GM04503 (cell line): ENCODE measurements at regions not wholly inside any gene's neighbourhood (a gene's known extent, or its start where the extent isn't known, plus 50 kb on each side); places are given as distances from the start of the nearest gene placed in this dataset.

ENCODE experiments used
- DNase-seq: peaks from one replicate; pipeline ENCODE4 v3.0.0-alpha.2; 2012; ENCODE audit warnings: low read depth

DNA sequence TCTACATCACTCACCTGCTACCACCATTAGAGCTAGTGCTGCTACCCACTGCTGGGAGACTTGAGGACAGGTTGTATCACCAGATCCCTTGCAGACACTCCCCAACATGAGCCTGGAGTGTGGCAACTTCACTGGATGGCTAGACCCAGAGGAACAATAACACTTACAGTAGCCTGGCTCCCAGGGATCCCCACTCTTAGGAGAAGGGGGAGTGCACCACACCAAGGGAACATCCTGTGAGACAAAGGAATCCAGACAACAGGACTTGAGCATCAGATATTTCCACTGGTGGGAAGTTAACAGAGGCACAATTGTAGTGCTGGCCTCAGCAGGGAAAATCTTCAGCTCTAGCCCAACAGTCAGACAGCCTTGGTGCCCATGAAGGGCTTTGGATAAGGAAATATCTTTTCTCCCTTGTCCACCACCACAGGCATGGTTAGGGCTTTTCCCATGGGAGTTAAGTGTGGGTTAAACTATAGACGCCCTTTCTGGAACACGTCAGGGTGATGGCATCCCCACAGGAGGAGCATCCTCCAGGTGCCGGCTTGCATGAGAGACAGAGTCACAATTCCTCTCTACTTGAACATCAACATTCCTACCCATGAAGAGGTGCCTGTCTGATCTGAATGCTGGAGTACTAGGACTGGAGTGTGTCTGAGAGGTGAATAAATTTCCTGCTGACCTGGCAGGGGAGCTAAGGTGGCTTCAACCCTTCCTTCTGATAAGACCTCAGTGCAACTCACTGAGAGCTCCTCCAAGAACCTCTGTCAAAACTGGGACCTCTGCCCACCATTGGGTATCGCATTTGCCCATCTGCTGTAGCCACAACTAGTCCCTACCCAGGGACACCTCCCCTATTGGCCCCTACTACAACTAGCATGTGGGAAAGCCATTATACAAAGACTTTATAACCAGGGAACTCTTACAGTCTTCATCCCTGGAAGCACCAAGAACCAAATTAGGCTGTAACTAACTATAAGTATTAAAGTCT is 55.4 kb upstream of the SIRPG start:
- DNase-seq, result no peak

DNA sequence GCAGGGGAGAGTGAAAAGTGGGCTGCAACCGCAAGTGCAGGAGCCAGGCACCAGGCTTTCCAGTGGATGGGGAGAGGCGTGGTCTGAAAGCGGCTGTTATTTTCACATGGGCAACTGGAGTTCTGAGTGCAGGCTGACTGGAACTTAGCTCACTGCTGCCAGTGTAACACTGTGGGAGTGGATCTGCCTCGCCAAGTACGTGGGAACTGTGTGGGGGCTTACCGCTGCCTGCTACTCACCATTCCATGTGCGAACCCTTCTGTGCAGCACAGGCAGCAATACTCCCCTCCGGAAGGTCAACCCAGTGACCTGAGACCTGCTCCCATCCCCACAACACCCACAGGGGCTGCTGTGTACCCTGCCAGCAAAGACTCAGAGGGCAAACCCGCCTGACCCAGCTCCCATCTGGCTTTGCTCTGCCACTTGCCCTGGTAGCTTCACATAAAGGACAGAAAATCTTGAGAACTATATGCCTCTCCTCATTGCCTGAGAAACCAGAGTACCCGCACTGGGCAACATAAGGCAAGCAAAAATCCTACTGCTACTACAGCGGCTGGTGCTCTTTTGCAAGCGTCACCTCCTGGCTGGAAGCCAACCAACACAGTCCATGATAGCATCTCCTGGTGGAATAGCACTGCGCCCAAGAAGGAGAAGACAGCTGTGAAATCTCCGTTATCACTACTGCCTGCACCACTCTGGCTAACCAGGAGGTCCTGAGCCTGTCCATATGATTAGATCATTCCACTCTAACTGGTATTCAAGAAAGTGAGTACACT is 54.4 kb upstream of the SIRPG start:
- DNase-seq, result no peak

DNA sequence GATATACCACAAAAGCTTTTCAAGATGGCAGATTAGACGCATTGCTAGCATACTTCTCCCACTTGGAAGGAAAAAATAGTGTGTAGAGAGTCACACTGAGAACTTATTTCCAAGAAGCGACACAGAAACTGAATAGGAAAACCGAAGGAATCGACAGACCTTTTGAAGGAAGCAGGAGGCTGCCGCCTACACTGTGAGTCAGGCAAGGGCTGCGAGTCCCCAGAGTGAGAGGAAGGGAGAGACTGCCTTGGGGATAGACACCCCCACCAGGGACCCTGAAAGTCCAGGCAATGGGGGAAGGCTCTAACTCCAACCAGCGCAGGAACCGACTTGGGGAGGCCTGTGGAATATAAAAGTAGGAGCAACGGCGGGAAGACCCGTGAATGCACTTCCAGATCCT is 53.7 kb upstream of the SIRPG start:
- no peak for DNase-seq

DNA sequence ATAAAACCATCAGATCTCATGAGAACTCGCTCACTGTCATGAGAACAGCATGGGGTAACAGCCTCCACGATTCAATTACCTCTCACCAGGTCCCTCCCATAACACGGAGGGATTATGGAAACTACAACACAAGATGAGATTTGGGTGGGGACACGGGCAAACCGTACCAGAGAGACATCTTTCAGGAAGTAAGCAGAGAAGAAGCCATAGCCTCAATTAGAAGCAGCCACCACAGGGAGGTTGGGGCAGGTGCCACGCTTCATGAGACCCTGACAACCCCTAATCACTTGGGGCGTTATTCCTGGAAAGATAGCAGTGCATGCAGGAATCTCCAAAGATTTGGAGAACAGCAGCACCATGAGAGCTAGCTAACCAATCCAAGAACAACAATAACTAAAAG is 52.9 kb upstream of the SIRPG start:
- no peak for DNase-seq

DNA sequence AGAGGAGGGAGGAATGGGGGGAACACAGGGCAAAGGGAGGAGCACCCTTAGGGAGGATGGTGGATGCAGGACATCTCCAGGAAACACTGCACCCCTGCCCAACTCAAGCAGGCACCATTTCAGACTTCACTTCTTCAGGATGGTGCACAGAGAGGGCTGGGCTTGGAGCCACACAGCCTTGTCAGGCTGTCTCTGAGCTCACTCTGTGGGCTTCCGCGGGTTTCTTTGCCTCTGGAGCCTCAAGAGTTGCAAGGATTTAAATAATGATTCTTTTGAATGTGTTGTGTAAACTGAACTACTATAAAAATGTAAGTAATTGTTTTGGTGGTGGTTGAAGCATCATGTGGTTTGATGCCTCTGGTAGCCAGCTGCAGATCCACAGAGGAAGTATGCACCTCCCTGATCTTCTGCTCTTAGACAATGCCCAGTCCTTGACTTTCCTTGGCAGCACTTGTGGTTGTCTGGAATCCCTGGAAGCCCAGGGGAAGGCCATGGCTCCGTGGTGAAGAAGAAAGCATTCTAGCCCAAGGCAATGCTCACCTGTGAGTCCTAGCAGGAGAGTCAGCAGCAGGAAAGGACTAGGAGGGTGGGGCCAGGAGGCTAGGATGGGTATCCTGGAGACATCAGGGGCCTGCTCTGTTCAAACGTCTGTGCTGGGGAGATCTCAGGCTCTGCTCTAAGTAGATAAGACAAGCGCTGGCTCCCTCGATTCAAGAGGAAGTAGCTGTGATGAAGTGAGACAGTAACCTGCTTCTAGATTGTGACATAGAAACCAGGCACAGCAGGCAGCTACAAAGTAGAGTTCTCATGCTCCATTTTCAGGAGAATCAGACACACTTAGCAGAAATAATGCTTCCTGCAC is 50.2 kb upstream of the SIRPG start:
- no peak for DNase-seq
